ENCODE measurements at regions not wholly inside any gene's neighbourhood (a gene's known extent, or its start where the extent isn't known, plus 50 kb on each side); places are given as distances from the start of the nearest gene placed in this dataset.
"Not testable (repeated sequence)": the region's sequence is repeated elsewhere in the genome, so short reads cannot be mapped to it uniquely, and the experiment has no call there.

GRCh38 chr2:43143756-43144155 is 82.7 kb downstream of the ZFP36L2 start:
- H3K4me3 ChIP-seq (ENCODE audit: low read depth in 1 of 3, low read length in 3 of 3): no peak overlapping the region
- no peaks in the 10 kb centered on the region for H3K27me3 ChIP-seq (ENCODE audit: control insufficient read depth in 4 of 4, insufficient read depth in 4 of 4, low read length in 3 of 4)
- no peaks in the 10 kb centered on the region for H3K9me3 ChIP-seq (ENCODE audit: control insufficient read depth in 4 of 4, low read length in 3 of 4)
- WGBS: 83% methylated on average over 8 of the region's 8 CpGs
- TF ChIP-seq YY1 (IDR thresholded peaks at IDR 0.05): no peak
- no peak for TF ChIP-seq CTCF (IDR thresholded peaks at IDR 0.05; ENCODE audit: low read depth, low read length, missing input control)
- TF ChIP-seq HNF4A (conservative IDR thresholded peaks at IDR 0.05): no peak
- no peak for TF ChIP-seq FOXA1 (IDR thresholded peaks at IDR 0.05)
- no peaks in the 10 kb centered on the region for H3K36me3 ChIP-seq (ENCODE audit: control insufficient read depth in 4 of 4, insufficient read depth in 3 of 4, low read depth in 1 of 4, low read length in 3 of 4)
- no peak for DNase-seq (ENCODE audit: low spot score)
- no peak overlapping the region for H3K9ac ChIP-seq (ENCODE audit: low read depth in 1 of 2, low read length in 2 of 2)
- H3K4me1 ChIP-seq (ENCODE audit: control insufficient read depth in 4 of 4, insufficient read depth in 4 of 4, low read length in 3 of 4): peaks cover 0 to 8% (median 2%) of the 10 kb centered on the region in 4 donors
- H3K27ac ChIP-seq (ENCODE audit: low read depth in 1 of 2, low read length in 2 of 2): peak overlapping the region in 1 of 2 donors; percentile 31

- peak in 1 of 2 donors; percentile 51 for TF ChIP-seq RAD21 (IDR thresholded peaks at IDR 0.05)
- no peak for TF ChIP-seq HNF4G (IDR thresholded peaks at IDR 0.05)
- no peak overlapping the region for H3K27ac ChIP-seq (ENCODE audit: low read depth in 1 of 2, low read length in 2 of 2)
- H3K9me3 ChIP-seq (ENCODE audit: control insufficient read depth in 4 of 4, low read length in 3 of 4): no peaks in the 10 kb centered on the region
- H3K4me3 ChIP-seq (ENCODE audit: low read depth in 1 of 3, low read length in 3 of 3): no peak overlapping the region
- H3K4me1 ChIP-seq (ENCODE audit: control insufficient read depth in 4 of 4, insufficient read depth in 4 of 4, low read length in 3 of 4): peaks cover 0 to 8% (median 2%) of the 10 kb centered on the region in 4 donors
- H3K27me3 ChIP-seq (ENCODE audit: control insufficient read depth in 4 of 4, insufficient read depth in 4 of 4, low read length in 3 of 4): no peaks in the 10 kb centered on the region
- no peak for DNase-seq (ENCODE audit: low spot score)
- WGBS: 96% methylated on average over 7 of the region's 7 CpGs
- H3K36me3 ChIP-seq (ENCODE audit: control insufficient read depth in 4 of 4, insufficient read depth in 3 of 4, low read depth in 1 of 4, low read length in 3 of 4): no peaks in the 10 kb centered on the region
- H3K9ac ChIP-seq (ENCODE audit: low read depth in 1 of 2, low read length in 2 of 2): no peak overlapping the region
Measured at GRCh38 chr2:43142921-43143438, 83.4 kb downstream of the ZFP36L2 start.

GRCh38 chr2:43141636-43142151 is 84.7 kb downstream of the ZFP36L2 start:
- H3K36me3 ChIP-seq (ENCODE audit: control insufficient read depth in 4 of 4, insufficient read depth in 3 of 4, low read depth in 1 of 4, low read length in 3 of 4); H3K9me3 ChIP-seq (ENCODE audit: control insufficient read depth in 4 of 4, low read length in 3 of 4); H3K4me1 ChIP-seq (ENCODE audit: control insufficient read depth in 4 of 4, insufficient read depth in 4 of 4, low read length in 3 of 4); H3K4me3 ChIP-seq (ENCODE audit: low read depth in 1 of 3, low read length in 3 of 3); H3K9ac ChIP-seq (ENCODE audit: low read depth in 1 of 2, low read length in 2 of 2); H3K27ac ChIP-seq (ENCODE audit: low read depth in 1 of 2, low read length in 2 of 2); H3K27me3 ChIP-seq (ENCODE audit: control insufficient read depth in 4 of 4, insufficient read depth in 4 of 4, low read length in 3 of 4): not testable (repeated sequence)
- 93% methylated on average over 7 of the region's 7 CpGs for WGBS
- peak; percentile 3 for DNase-seq (ENCODE audit: low spot score)

GRCh38 chr2:43139996-43140621 is 86.3 kb downstream of the ZFP36L2 start:
- Histone ChIP-seq H3K4me3 (ENCODE audit: low read depth in 1 of 3, low read length in 3 of 3) (no peak overlapping the region), H3K36me3 (ENCODE audit: control insufficient read depth in 4 of 4, insufficient read depth in 3 of 4, low read depth in 1 of 4, low read length in 3 of 4) (no peaks in the 10 kb centered on the region), H3K27ac (ENCODE audit: low read depth in 1 of 2, low read length in 2 of 2) (peak overlapping the region in 1 of 2 donors; percentile 34), H3K9me3 (ENCODE audit: control insufficient read depth in 4 of 4, low read length in 3 of 4) (no peaks in the 10 kb centered on the region), H3K4me1 (ENCODE audit: control insufficient read depth in 4 of 4, insufficient read depth in 4 of 4, low read length in 3 of 4) (peaks cover 0 to 5% (median 2%) of the 10 kb centered on the region in 4 donors), H3K27me3 (ENCODE audit: control insufficient read depth in 4 of 4, insufficient read depth in 4 of 4, low read length in 3 of 4) (no peaks in the 10 kb centered on the region), H3K9ac (ENCODE audit: low read depth in 1 of 2, low read length in 2 of 2) (no peak overlapping the region)
- 78% methylated on average over 11 of the region's 11 CpGs for WGBS
- DNase-seq (ENCODE audit: low spot score): no peak
- TF ChIP-seq ATF3 (IDR thresholded peaks at IDR 0.05) (no peak), TAF1 (conservative IDR thresholded peaks at IDR 0.05) (no peak), HNF4G (IDR thresholded peaks at IDR 0.05) (no peak), REST (IDR thresholded peaks at IDR 0.05) (peak; percentile 12), JUND (IDR thresholded peaks at IDR 0.05) (no peak), FOXA2 (IDR thresholded peaks at IDR 0.05) (no peak), RXRA (IDR thresholded peaks at IDR 0.05) (peak; percentile 46 to 80), GABPA (IDR thresholded peaks at IDR 0.05 in 1 of 2, conservative IDR thresholded peaks at IDR 0.05 in 1 of 2) (no peak), CTCF (IDR thresholded peaks at IDR 0.05; ENCODE audit: low read depth, low read length, missing input control) (no peak), NR2F2 (IDR thresholded peaks at IDR 0.05) (peak; percentile 99)

All from liver (tissue), 8 donors.